Panc1 (cell line): ENCODE measurements at regions not wholly inside any gene's neighbourhood (a gene's known extent, or its start where the extent isn't known, plus 50 kb on each side); places are given as distances from the start of the nearest gene placed in this dataset.

Experiments
- ATAC-seq: fragments of 200-7000 bp; cut with Tn5 transposase; 2 replicates; pipeline ENCODE4 v1.9.1; 2020; ENCODE audit warnings: mild to moderate bottlenecking, moderate library complexity
- BruUV-seq: library from RNA; stranded (reverse); fragments of 400-500 nt; replicated peaks from 2 replicates; lab custom pipeline; 2021; lab: Mats Ljungman, UMichigan
- CTCF ChIA-PET: fragments of 300-600 bp; sonication (Branson Sonifier 250); formaldehyde crosslinking; loops from one replicate; lab custom pipeline; 2022; ENCODE audit warnings: antibody characterized with exemption; lab: Charles Lee
- POLR2A ChIA-PET: fragments of 300-600 bp; sonication (Branson Sonifier 250); formaldehyde crosslinking; loops from one replicate; lab custom pipeline; 2022; ENCODE audit warnings: antibody characterized with exemption; lab: Charles Lee
- DNase-seq: peaks from one replicate; pipeline ENCODE4 v3.0.0-alpha.2; 2010; ENCODE audit warnings: low read depth, low spot score
- H3K27ac ChIP-seq: 2 replicates; pipeline ENCODE4 v1.5.1; 2011; ENCODE audit warnings: mild to moderate bottlenecking, low read length, inconsistent platforms
- H3K27me3 ChIP-seq: fragments of 200-500 bp; sonication (Bioruptor generic); 2 replicates; pipeline ENCODE4 v1.6.0; 2014; ENCODE audit warnings: low read length, inconsistent platforms; ENCODE audit not compliant: control insufficient read depth, insufficient read depth
- H3K36me3 ChIP-seq: fragments of 200-500 bp; sonication (Bioruptor generic); 2 replicates; pipeline ENCODE4 v1.5.1; 2014; ENCODE audit warnings: inconsistent platforms, mild to moderate bottlenecking, low read length, moderate library complexity; ENCODE audit not compliant: control insufficient read depth, insufficient read depth
- H3K4me1 ChIP-seq: 2 replicates; pipeline ENCODE4 v1.5.1; 2011; ENCODE audit warnings: inconsistent platforms, mild to moderate bottlenecking, low read length, moderate library complexity; ENCODE audit not compliant: control insufficient read depth, insufficient read depth
- H3K4me3 ChIP-seq, 2 experiments: 2 replicates each; pipeline ENCODE4 v1.5.1; 2011 to 2012; ENCODE audit warnings: low read depth in 2 of 2, low read length in 2 of 2, mild to moderate bottlenecking in 2 of 2, inconsistent platforms in 1 of 2, moderate library complexity in 1 of 2
- H3K9me3 ChIP-seq: fragments of 200-500 bp; sonication (Bioruptor generic); 2 replicates; pipeline ENCODE4 v1.5.1; 2014; ENCODE audit warnings: low read depth, mild to moderate bottlenecking, inconsistent platforms, low read length, moderate library complexity; ENCODE audit not compliant: control insufficient read depth, insufficient read depth
- CTCF ChIP-seq: fragments of 450-650 bp; IDR thresholded peaks from 2 replicates; pipeline ENCODE4 v1.5.1; 2017; ENCODE audit warnings: mild to moderate bottlenecking
- POLR2AphosphoS5 ChIP-seq: IDR thresholded peaks from 2 replicates; pipeline ENCODE4 v1.6.1; 2012; ENCODE audit warnings: mild to moderate bottlenecking, low read depth, low read length, moderate library complexity
- REST ChIP-seq, 2 experiments: IDR thresholded peaks; 2 replicates each; pipeline ENCODE4 v1.6.1; 2011 to 2012; ENCODE audit warnings: low read depth in 2 of 2, control low read depth in 1 of 2, low read length in 1 of 2, mild to moderate bottlenecking in 1 of 2, moderate library complexity in 1 of 2; ENCODE audit not compliant: insufficient read depth in 1 of 2
- SIN3A ChIP-seq: IDR thresholded peaks from 2 replicates; pipeline ENCODE4 v1.6.1; 2012; ENCODE audit warnings: low read depth, mild to moderate bottlenecking, low read length, moderate library complexity, borderline replicate concordance; ENCODE audit not compliant: insufficient read depth
- TCF7L2 ChIP-seq: IDR thresholded peaks from 2 replicates; pipeline ENCODE4 v1.6.1; 2011; ENCODE audit warnings: mild to moderate bottlenecking, low read depth, low read length, inconsistent platforms
- in situ Hi-C: cut with HindIII; loops from 2 replicates; pipeline ENCODE4 v1.10.0; 2016; ENCODE audit warnings: low sequenced_read_pairs, low pct_unique_long_range_greater_than_20kb
- intact Hi-C: fragments of 100-400 bp; cut with micrococcal nuclease; formaldehyde crosslinking; loops from one replicate; pipeline ENCODE4 v1.10.0; 2022; ENCODE audit not compliant: unreplicated experiment

- in situ Hi-C loops (no loop called here), intact Hi-C loops (no loop called here)
- DNase-seq (no peak), ATAC-seq (no peak)
- Histone ChIP-seq H3K4me1 (no peaks in the 10 kb centered on the region), H3K9me3 (no peaks in the 10 kb centered on the region), H3K36me3 (no peaks in the 10 kb centered on the region), H3K27ac (no peak overlapping the region), H3K27me3 (no peaks in the 10 kb centered on the region), H3K4me3 (no peak overlapping the region)
- TF ChIP-seq TCF7L2 (no peak), SIN3A (no peak), CTCF (no peak), REST (IDR thresholded peaks at IDR 0.05; ENCODE audit: insufficient read depth in 1 of 2, low read depth in 2 of 2, low read length in 1 of 2) (no peak), POLR2AphosphoS5 (no peak)
- ChIA-PET CTCF (no interaction called here), POLR2A (no interaction called here)
- BruUV-seq, result no TSS peak
Measured at GRCh38 chr3:39671116-39671515, 138.3 kb upstream of the MYRIP start.

GRCh38 chr3:39671600-39671999 lies 137.8 kb upstream of the MYRIP start:
- Histone ChIP-seq H3K27me3 (no peaks in the 10 kb centered on the region), H3K9me3 (no peaks in the 10 kb centered on the region), H3K27ac (no peak overlapping the region), H3K36me3 (no peaks in the 10 kb centered on the region), H3K4me1 (no peaks in the 10 kb centered on the region), H3K4me3 (no peak overlapping the region)
- ChIA-PET CTCF (no interaction called here), POLR2A (no interaction called here)
- no peak for TF ChIP-seq REST (IDR thresholded peaks at IDR 0.05; ENCODE audit: insufficient read depth in 1 of 2, low read depth in 2 of 2, low read length in 1 of 2)
- TF ChIP-seq TCF7L2, result no peak
- TF ChIP-seq POLR2AphosphoS5, result no peak
- no peak for TF ChIP-seq CTCF
- TF ChIP-seq SIN3A, result no peak
- DNase-seq, result no peak
- BruUV-seq, result no TSS peak
- ATAC-seq, result no peak
- intact Hi-C loops (no loop called here), in situ Hi-C loops (no loop called here)
